Osteocyte (in vitro differentiated cells): ENCODE measurements at regions not wholly inside any gene's neighbourhood (a gene's known extent, or its start where the extent isn't known, plus 50 kb on each side); places are given as distances from the start of the nearest gene placed in this dataset.

ENCODE experiments used
- DNase-seq: peaks from one replicate; pipeline ENCODE4 v3.0.0; 2021; ENCODE audit warnings: mixed read lengths; ENCODE audit not compliant: unreplicated experiment; ENCODE audit errors: extremely low spot score
- H3K27ac Mint-ChIP-seq: one replicate; pipeline ENCODE4 v1.8.0; 2021; ENCODE audit warnings: mild to moderate bottlenecking, mixed read lengths; ENCODE audit not compliant: unreplicated experiment
- H3K27me3 Mint-ChIP-seq: one replicate; pipeline ENCODE4 v1.8.0; 2021; ENCODE audit warnings: mixed read lengths; ENCODE audit not compliant: unreplicated experiment
- H3K36me3 Mint-ChIP-seq: one replicate; pipeline ENCODE4 v1.8.0; 2021; ENCODE audit warnings: mixed read lengths; ENCODE audit not compliant: unreplicated experiment
- H3K4me1 Mint-ChIP-seq: one replicate; pipeline ENCODE4 v1.8.0; 2021; ENCODE audit warnings: mixed read lengths; ENCODE audit not compliant: unreplicated experiment
- H3K4me3 Mint-ChIP-seq: one replicate; pipeline ENCODE4 v1.8.0; 2021; ENCODE audit warnings: mild to moderate bottlenecking, moderate library complexity, mixed read lengths; ENCODE audit not compliant: unreplicated experiment
- H3K9me3 Mint-ChIP-seq: one replicate; pipeline ENCODE4 v1.8.0; 2021; ENCODE audit warnings: mixed read lengths; ENCODE audit not compliant: unreplicated experiment
- CTCF ChIP-seq: fragments of 200-600 bp; sonication (generic); IDR thresholded peaks from 2 replicates; pipeline ENCODE4 v1.5.0; 2021; ENCODE audit warnings: antibody characterized with exemption, mild to moderate bottlenecking, moderate library complexity

- no peaks in the 10 kb centered on the region for H3K4me1 Mint-ChIP-seq
- H3K9me3 Mint-ChIP-seq = peaks cover 5% of the 10 kb centered on the region
- no peaks in the 10 kb centered on the region for H3K36me3 Mint-ChIP-seq
- H3K4me3 Mint-ChIP-seq = no peak overlapping the region
- DNase-seq = peak; percentile 75
- H3K27me3 Mint-ChIP-seq = no peaks in the 10 kb centered on the region
- H3K27ac Mint-ChIP-seq = no peak overlapping the region
- TF ChIP-seq CTCF = no peak
Observed at GRCh38 chr11:133708547-133709051, 136.7 kb downstream of the SPATA19 start.

GRCh38 chr11:133706925-133707794 is 138.2 kb downstream of the SPATA19 start:
- peaks cover 5% of the 10 kb centered on the region for H3K9me3 Mint-ChIP-seq
- H3K36me3 Mint-ChIP-seq = no peaks in the 10 kb centered on the region
- no peak overlapping the region for H3K27ac Mint-ChIP-seq
- no peaks in the 10 kb centered on the region for H3K27me3 Mint-ChIP-seq
- DNase-seq = no peak
- no peak for TF ChIP-seq CTCF
- H3K4me3 Mint-ChIP-seq = no peak overlapping the region
- H3K4me1 Mint-ChIP-seq = no peaks in the 10 kb centered on the region

DNA sequence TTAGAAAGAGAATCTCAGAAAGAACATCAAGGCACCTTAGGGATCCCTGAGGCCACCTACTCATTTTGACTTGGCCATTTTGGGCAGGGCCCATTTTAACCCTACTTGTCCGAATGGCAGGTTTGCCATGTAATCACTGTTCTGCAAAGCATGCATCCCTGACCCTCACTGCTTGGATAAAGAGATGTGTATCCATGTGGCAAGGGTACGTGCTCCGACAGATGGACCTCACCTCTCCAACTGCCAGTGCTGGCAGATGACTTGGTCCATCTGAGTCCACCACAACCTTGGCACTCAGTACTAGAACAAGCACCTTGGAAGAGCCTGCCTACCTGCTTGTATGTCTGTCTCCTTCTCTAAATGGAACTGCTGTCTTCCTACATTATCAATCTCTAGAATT is 139.4 kb downstream of the SPATA19 start:
- TF ChIP-seq CTCF = no peak
- Mint-ChIP-seq H3K27ac (no peak overlapping the region), H3K4me1 (no peaks in the 10 kb centered on the region), H3K9me3 (peaks cover 5% of the 10 kb centered on the region), H3K36me3 (no peaks in the 10 kb centered on the region), H3K4me3 (no peak overlapping the region), H3K27me3 (no peaks in the 10 kb centered on the region)
- no peak for DNase-seq

DNA sequence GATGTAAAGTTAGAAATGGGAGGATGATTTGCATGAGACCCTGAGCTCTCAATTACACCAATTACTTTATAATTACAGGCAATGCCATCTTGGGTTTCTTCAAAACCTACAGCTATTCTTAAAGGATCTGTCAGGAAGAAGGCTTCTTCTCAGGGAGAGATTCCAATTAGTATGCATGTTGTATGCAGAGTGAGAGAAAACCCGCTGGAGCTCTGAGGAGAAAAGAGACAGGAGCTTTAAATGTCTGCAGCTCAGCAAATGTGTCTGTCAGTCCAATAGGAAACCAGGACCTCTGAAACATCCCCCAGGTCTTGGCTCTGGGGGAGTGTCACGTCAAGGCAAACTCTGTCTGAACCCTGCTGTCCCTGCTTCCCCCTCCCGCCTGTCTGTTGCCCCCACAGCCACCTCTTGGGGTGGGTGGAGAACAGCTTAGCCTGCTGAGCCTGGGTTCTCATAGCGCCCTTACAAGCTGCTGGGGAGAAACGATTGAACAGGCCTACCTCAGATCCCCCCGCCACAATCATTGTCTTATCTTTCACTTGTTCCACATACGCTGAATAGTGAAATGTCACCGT is 140.2 kb downstream of the SPATA19 start:
- H3K9me3 Mint-ChIP-seq = peaks cover 5% of the 10 kb centered on the region
- H3K36me3 Mint-ChIP-seq = no peaks in the 10 kb centered on the region
- H3K27me3 Mint-ChIP-seq = no peaks in the 10 kb centered on the region
- no peak overlapping the region for H3K27ac Mint-ChIP-seq
- H3K4me3 Mint-ChIP-seq = no peak overlapping the region
- DNase-seq = no peak
- no peak for TF ChIP-seq CTCF
- no peaks in the 10 kb centered on the region for H3K4me1 Mint-ChIP-seq

- no peaks in the 10 kb centered on the region for H3K36me3 Mint-ChIP-seq
- DNase-seq = no peak
- H3K9me3 Mint-ChIP-seq = peaks cover 26% of the 10 kb centered on the region
- no peak overlapping the region for H3K27ac Mint-ChIP-seq
- no peak overlapping the region for H3K4me3 Mint-ChIP-seq
- H3K27me3 Mint-ChIP-seq = no peaks in the 10 kb centered on the region
- H3K4me1 Mint-ChIP-seq = no peaks in the 10 kb centered on the region
- TF ChIP-seq CTCF = no peak
Observed at GRCh38 chr11:133699071-133699470, 146.2 kb downstream of the SPATA19 start.
